PC-9 (cell line): ENCODE measurements at regions not wholly inside any gene's neighbourhood (a gene's known extent, or its start where the extent isn't known, plus 50 kb on each side); places are given as distances from the start of the nearest gene placed in this dataset.

Source experiments
- BruUV-seq: library from RNA; stranded (reverse); fragments of 400-500 nt; replicated peaks from 2 replicates; lab custom pipeline; 2021; lab: Mats Ljungman, UMichigan
- CTCF ChIA-PET: fragments of 300-600 bp; sonication (Branson Sonifier 250); formaldehyde crosslinking; loops from one replicate; lab custom pipeline; 2022; ENCODE audit warnings: antibody characterized with exemption; lab: Charles Lee
- POLR2A ChIA-PET: fragments of 300-600 bp; sonication (Branson Sonifier 250); formaldehyde crosslinking; loops from one replicate; lab custom pipeline; 2022; ENCODE audit warnings: antibody characterized with exemption; ENCODE audit not compliant: unreplicated experiment; lab: Charles Lee
- DNase-seq, 2 experiments: peaks; one replicate each; pipeline versions ENCODE4 v3.0.0 to v3.0.0-alpha.2; 2015 to 2022; ENCODE audit warnings: mixed read lengths in 1 of 2
- H2AFZ ChIP-seq: fragments of 200-600 bp; sonication (generic); 2 replicates; pipeline ENCODE4 v1.8.1; 2017; ENCODE audit warnings: antibody characterized with exemption
- H3F3A ChIP-seq: fragments of 200-600 bp; sonication (generic); 2 replicates; pipeline ENCODE4 v1.8.1; 2017; ENCODE audit warnings: antibody characterized with exemption, mild to moderate bottlenecking, low read depth; ENCODE audit not compliant: insufficient read depth
- H3K27ac ChIP-seq: fragments of 200-600 bp; sonication (generic); 2 replicates; pipeline ENCODE4 v1.6.1; 2016; ENCODE audit warnings: mixed run types
- H3K27me3 ChIP-seq: fragments of 200-600 bp; sonication (generic); 2 replicates; pipeline ENCODE4 v1.6.1; 2016; ENCODE audit warnings: low read depth, mixed run types; ENCODE audit not compliant: insufficient read depth
- H3K36me3 ChIP-seq: fragments of 200-600 bp; sonication (generic); 2 replicates; pipeline ENCODE4 v1.6.1; 2016; ENCODE audit warnings: low read depth, mixed run types
- H3K4me1 ChIP-seq: fragments of 200-600 bp; sonication (generic); replicated peaks from 2 replicates; pipeline ENCODE4 v1.6.1; 2016; ENCODE audit warnings: mixed run types; ENCODE audit not compliant: insufficient read depth
- H3K4me2 ChIP-seq: fragments of 200-600 bp; sonication (generic); 2 replicates; pipeline ENCODE4 v1.6.1; 2017; ENCODE audit warnings: mixed run types
- H3K4me3 ChIP-seq: fragments of 200-600 bp; sonication (generic); 2 replicates; pipeline ENCODE4 v1.6.1; 2016; ENCODE audit warnings: mixed run types
- H3K79me2 ChIP-seq: fragments of 200-600 bp; sonication (generic); 2 replicates; pipeline ENCODE4 v1.6.1; 2017; ENCODE audit warnings: low read depth, mixed run types
- H3K9me2 ChIP-seq: fragments of 200-600 bp; sonication (generic); 2 replicates; pipeline ENCODE4 v1.8.1; 2017; ENCODE audit warnings: mild to moderate bottlenecking; ENCODE audit not compliant: insufficient read depth
- H3K9me3 ChIP-seq: fragments of 200-600 bp; sonication (generic); 2 replicates; pipeline ENCODE4 v1.8.1; 2016; ENCODE audit warnings: low read depth; ENCODE audit not compliant: insufficient read depth
- H4K20me1 ChIP-seq: fragments of 200-600 bp; sonication (generic); 2 replicates; pipeline ENCODE4 v1.8.1; 2017; ENCODE audit not compliant: insufficient read depth
- CTCF ChIP-seq: fragments of 200-600 bp; sonication (generic); conservative IDR thresholded peaks from 2 replicates; pipeline ENCODE4 v1.6.1; 2017; ENCODE audit warnings: mixed run types, antibody characterized with exemption, mild to moderate bottlenecking, moderate library complexity
- EZH2 ChIP-seq: fragments of 200-600 bp; sonication (generic); IDR thresholded peaks from 2 replicates; pipeline ENCODE4 v1.8.0; 2017; ENCODE audit warnings: antibody characterized with exemption, low read depth
- intact Hi-C: fragments of 100-400 bp; cut with micrococcal nuclease; formaldehyde crosslinking; loops from one replicate; pipeline ENCODE4 v1.10.0; 2022; ENCODE audit not compliant: unreplicated experiment

- intact Hi-C loops: no loop called here
- Histone ChIP-seq H3F3A (no peaks in the 10 kb centered on the region), H3K9me2 (no peaks in the 10 kb centered on the region), H3K4me1 (no peaks in the 10 kb centered on the region), H3K27me3 (no peaks in the 10 kb centered on the region), H4K20me1 (no peaks in the 10 kb centered on the region), H3K9me3 (no peaks in the 10 kb centered on the region), H3K27ac (no peak overlapping the region), H3K4me2 (no peak overlapping the region), H2AFZ (no peak overlapping the region), H3K79me2 (no peaks in the 10 kb centered on the region), H3K4me3 (no peak overlapping the region), H3K36me3 (no peaks in the 10 kb centered on the region)
- CTCF ChIA-PET: no interaction called here
- no TSS peak for BruUV-seq
- TF ChIP-seq CTCF (no peak), EZH2 (no peak)
- POLR2A ChIA-PET: no interaction called here
- no peak for DNase-seq
Observed at GRCh38 chr12:28645891-28646290, 455.6 kb downstream of the CCDC91 start.

- Histone ChIP-seq H3K27me3 (no peaks in the 10 kb centered on the region), H3K4me2 (no peak overlapping the region), H2AFZ (no peak overlapping the region), H3F3A (no peaks in the 10 kb centered on the region), H3K4me3 (no peak overlapping the region), H3K36me3 (no peaks in the 10 kb centered on the region), H3K27ac (no peak overlapping the region), H3K79me2 (no peaks in the 10 kb centered on the region), H3K9me2 (no peaks in the 10 kb centered on the region), H3K9me3 (no peaks in the 10 kb centered on the region), H3K4me1 (no peaks in the 10 kb centered on the region), H4K20me1 (no peaks in the 10 kb centered on the region)
- no peak for DNase-seq
- intact Hi-C loops: no loop called here
- CTCF ChIA-PET: no interaction called here
- no peak for TF ChIP-seq EZH2
- TF ChIP-seq CTCF: no peak
- POLR2A ChIA-PET: no interaction called here
- BruUV-seq: no TSS peak
Observed at GRCh38 chr12:28650906-28651305, 460.6 kb downstream of the CCDC91 start.

- H3K27me3 ChIP-seq: no peaks in the 10 kb centered on the region
- H2AFZ ChIP-seq: no peak overlapping the region
- H4K20me1 ChIP-seq: no peaks in the 10 kb centered on the region
- no peak for DNase-seq
- intact Hi-C loops: no loop called here
- no peaks in the 10 kb centered on the region for H3K9me3 ChIP-seq
- no TSS peak for BruUV-seq
- TF ChIP-seq EZH2 (no peak), CTCF (no peak)
- no peak overlapping the region for H3K4me3 ChIP-seq
- H3K9me2 ChIP-seq: no peaks in the 10 kb centered on the region
- H3K79me2 ChIP-seq: no peaks in the 10 kb centered on the region
- H3K4me2 ChIP-seq: no peak overlapping the region
- H3K36me3 ChIP-seq: no peaks in the 10 kb centered on the region
- ChIA-PET POLR2A (no interaction called here), CTCF (no interaction called here)
- H3F3A ChIP-seq: no peaks in the 10 kb centered on the region
- H3K27ac ChIP-seq: no peak overlapping the region
- no peaks in the 10 kb centered on the region for H3K4me1 ChIP-seq
Observed at GRCh38 chr12:28652239-28652638, 462.0 kb downstream of the CCDC91 start.
